Stimulated activated CD8-positive, alpha-beta memory T cell treated with anti-CD3 and anti-CD28 coated beads, Interleukin-7, amount 100 ng/mL, for 4 hours (primary cell): ENCODE measurements at regions not wholly inside any gene's neighbourhood (a gene's known extent, or its start where the extent isn't known, plus 50 kb on each side); places are given as distances from the start of the nearest gene placed in this dataset.

ENCODE experiments used
- DNase-seq, 2 donors: peaks; one replicate each; pipeline ENCODE4 v3.0.0-alpha.2; 2020; ENCODE audit warnings: low read depth in 2 of 2

- DNase-seq = no peak
Observed at GRCh38 chr13:85386424-85386823, 412.8 kb downstream of the SLITRK6 start.

- DNase-seq = no peak
Observed at GRCh38 chr13:85383291-85383690, 415.9 kb downstream of the SLITRK6 start.

DNA sequence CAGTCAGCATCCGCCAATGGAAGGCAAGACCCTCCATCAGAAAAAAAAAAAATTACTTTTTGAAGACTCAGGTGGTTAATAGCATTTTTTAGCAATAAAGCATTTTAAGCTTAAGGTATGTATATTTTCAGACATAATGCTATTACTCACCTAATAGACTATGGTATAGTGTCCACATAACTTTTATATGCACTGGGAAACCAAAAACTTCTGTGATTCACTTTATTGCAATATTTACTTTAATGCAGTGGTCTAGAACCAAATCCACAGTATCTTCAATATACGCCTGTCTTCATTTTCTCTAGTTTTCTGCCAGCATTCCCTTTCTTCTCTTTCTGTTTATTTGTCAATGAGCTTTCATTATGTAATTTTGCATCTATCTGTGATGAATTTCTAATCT is 418.1 kb downstream of the SLITRK6 start:
- DNase-seq = no peak

DNA sequence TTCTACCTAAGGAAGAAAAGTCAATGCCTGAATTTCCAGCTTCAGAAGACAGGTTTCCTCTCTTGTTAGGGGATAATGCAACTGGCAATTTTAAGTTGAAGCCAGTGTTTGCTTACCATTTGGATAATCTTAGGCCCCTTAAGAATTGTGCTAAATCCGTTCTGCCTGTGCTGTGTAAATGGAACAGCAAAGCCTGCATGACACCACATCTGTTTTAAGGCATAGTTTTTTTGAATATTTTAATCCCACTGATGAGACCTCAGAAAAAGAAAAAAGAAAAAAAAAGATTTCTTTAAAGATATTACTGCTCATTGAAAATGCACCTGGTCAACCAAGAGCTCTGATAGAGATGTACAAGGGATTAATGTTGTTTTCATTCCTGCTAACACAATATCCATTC is 419.2 kb downstream of the SLITRK6 start:
- no peak for DNase-seq

GRCh38 chr13:85379433-85379832 is 419.8 kb downstream of the SLITRK6 start:
- DNase-seq = no peak

DNA sequence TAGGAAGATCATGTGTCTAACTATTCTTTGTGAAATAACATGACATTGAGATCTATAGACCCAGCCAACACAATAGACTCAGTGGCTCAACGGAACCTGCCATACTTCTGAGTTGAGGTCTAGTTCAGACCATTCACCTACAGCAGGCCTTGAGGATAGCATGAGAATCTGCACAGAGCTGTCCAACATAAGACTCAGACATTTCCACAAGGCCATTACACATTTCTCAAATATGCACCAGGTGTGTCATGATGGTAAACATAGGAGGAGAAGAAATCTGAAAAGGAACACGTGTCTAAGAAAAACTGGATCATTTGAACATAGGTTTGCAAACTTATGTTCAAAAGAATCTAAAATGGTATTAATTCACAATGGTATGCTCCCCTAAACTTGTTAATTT is 421.4 kb downstream of the SLITRK6 start:
- no peak for DNase-seq

- no peak for DNase-seq
Observed at GRCh38 chr13:85373322-85373721, 425.9 kb downstream of the SLITRK6 start.

GRCh38 chr13:85371254-85371653 is 428.0 kb downstream of the SLITRK6 start:
- DNase-seq = no peak

GRCh38 chr13:85368686-85369085 is 430.5 kb downstream of the SLITRK6 start:
- DNase-seq = no peak

- DNase-seq = no peak
Observed at GRCh38 chr13:85367887-85368286, 431.3 kb downstream of the SLITRK6 start.

- no peak for DNase-seq
Observed at GRCh38 chr13:85366759-85367417, 432.3 kb downstream of the SLITRK6 start.

- no peak for DNase-seq
Observed at GRCh38 chr13:85363504-85363903, 435.7 kb downstream of the SLITRK6 start.

- DNase-seq = no peak
Observed at GRCh38 chr13:85362980-85363379, 436.2 kb downstream of the SLITRK6 start.

GRCh38 chr13:85347251-85347650 is 452.0 kb downstream of the SLITRK6 start:
- DNase-seq = no peak

GRCh38 chr13:85334187-85334586 is 465.0 kb downstream of the SLITRK6 start:
- DNase-seq = no peak

DNA sequence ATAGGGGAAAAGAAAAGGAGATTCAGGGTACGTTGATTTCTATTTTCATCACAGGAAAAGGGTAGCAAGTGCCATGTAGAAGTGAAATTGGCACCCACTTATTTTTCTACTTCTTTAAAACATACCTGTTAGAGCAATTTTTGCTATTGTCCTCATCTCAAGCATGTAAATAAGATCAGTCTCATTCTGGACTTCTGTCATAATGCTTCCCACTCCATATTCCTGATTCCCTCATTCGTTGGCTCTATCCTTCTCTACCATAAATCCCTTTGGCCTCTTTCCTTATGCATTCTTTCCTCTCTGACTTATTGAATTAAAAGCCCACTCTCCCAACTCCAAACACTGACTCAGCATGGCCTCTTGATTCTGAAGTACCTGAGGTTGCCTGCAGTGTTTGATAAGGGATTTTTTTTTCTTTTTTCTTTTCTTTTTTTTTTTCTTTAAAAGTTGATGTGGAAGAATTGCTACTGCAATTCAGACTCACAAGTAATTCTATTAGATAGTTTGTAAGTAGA is 465.7 kb downstream of the SLITRK6 start:
- DNase-seq = no peak

DNA sequence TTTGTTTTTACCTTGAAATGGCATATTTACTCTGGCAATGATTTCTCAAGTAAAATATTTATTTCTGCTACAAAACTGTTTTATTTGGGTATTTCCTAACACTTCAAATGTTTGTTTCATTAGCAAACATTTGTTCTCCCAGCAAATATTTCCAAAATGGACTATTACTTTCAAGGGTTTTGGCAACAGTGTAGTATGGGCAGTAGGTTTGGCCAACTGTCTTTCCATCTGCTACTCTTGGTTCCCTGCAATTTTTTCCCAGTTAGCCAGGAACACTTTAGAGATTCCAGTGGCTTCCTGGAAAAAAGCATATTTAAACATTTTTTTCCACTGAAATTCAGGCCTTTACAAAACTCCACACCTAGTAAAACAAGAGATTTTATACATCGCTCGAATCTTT is 466.6 kb downstream of the SLITRK6 start:
- no peak for DNase-seq

GRCh38 chr13:85321734-85322133 is 477.5 kb downstream of the SLITRK6 start:
- DNase-seq = no peak

DNA sequence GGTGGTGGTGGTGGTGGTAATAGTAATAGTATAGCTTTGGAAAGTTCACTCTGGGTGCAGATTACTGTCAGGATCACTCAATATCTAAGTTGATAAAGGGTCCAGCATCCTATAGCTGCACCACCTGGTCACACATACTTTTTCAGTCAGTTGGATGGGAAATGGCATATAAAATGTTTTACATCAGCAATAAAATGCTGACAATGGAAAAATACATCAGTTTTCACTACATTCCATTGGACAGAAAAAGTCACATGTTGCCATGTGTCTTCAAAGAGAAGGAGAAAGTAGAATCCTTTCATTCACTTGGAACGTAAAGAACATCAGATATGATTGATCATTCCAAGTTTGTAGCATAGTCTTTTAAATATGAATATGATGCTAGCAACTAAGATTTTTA is 481.4 kb downstream of the SLITRK6 start:
- DNase-seq = no peak

GRCh38 chr13:85316506-85317025 is 482.7 kb downstream of the SLITRK6 start:
- no peak for DNase-seq

GRCh38 chr13:85314686-85315085 is 484.5 kb downstream of the SLITRK6 start:
- no peak for DNase-seq

DNA sequence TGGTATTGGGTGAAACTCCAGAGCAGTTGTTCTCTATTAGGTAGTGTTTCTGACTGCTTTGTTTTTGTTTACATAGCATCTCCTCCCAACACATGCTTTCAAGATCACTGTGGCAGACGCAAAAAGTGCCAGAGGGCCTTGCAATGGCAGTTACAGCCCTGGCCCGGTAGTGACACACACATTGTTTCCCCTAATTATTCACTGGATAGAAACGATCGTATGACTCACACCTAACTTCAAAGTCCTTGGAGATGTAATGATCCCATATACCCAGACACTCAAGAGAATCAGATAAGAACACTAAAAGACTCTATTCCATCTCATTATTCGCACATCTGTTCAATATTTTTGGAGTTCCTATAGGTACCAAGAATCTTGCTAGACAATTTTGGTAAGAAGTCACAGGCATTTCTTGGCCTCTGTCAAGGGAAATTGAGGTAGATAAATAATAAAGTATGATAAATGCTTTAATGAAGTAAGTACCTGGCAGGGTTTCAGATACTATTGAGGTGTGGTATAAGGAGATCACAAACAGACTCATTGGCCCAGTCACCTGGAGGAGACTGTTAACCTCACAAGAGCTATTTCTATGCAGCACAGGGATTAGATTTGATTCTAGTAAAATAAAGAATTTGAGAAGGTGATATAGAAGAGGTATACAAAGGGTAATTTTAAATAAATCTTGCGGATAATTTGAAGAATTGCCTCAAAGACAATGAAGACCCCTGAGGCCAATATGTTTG is 485.3 kb downstream of the SLITRK6 start:
- no peak for DNase-seq

- no peak for DNase-seq
Observed at GRCh38 chr13:85312071-85312470, 487.1 kb downstream of the SLITRK6 start.
